Mesodermal cell (in vitro differentiated cells): ENCODE measurements at regions not wholly inside any gene's neighbourhood (a gene's known extent, or its start where the extent isn't known, plus 50 kb on each side); places are given as distances from the start of the nearest gene placed in this dataset.
"Not testable (repeated sequence)": the region's sequence is repeated elsewhere in the genome, so short reads cannot be mapped to it uniquely, and the experiment has no call there.

Experiments used
- H3K27ac ChIP-seq: 2 replicates; pipeline ENCODE4 v1.7.0; 2013; ENCODE audit warnings: mild to moderate bottlenecking, low read depth, low read length, moderate library complexity; ENCODE audit not compliant: severe bottlenecking
- H3K36me3 ChIP-seq: 2 replicates; pipeline ENCODE4 v1.7.1; 2013; ENCODE audit warnings: mild to moderate bottlenecking, low read length, moderate library complexity; ENCODE audit not compliant: control insufficient read depth, insufficient read depth
- H3K4me1 ChIP-seq: one replicate; pipeline ENCODE4 v1.7.1; 2013; ENCODE audit warnings: mild to moderate bottlenecking, low read length; ENCODE audit not compliant: insufficient read depth, control insufficient read depth, poor library complexity, severe bottlenecking
- H3K4me3 ChIP-seq: 2 replicates; pipeline ENCODE4 v1.7.0; 2013; ENCODE audit warnings: low read length, control low read depth, mild to moderate bottlenecking; ENCODE audit not compliant: insufficient read depth, poor library complexity, severe bottlenecking; ENCODE audit errors: extremely low read depth
- H3K9me3 ChIP-seq: 2 replicates; pipeline ENCODE4 v1.7.1; 2013; ENCODE audit warnings: mild to moderate bottlenecking, low read length, moderate library complexity; ENCODE audit not compliant: control insufficient read depth
- WGBS, 2 experiments: methylation state at CpG; one replicate each; pipeline ENCODE4 v1.1.5; 2013; ENCODE audit warnings: missing lambda C conversion rate in 2 of 2; ENCODE audit not compliant: insufficient coverage in 2 of 2; 5-methylcytosine and 5-hydroxymethylcytosine counted together

GRCh38 chr18:55912071-55912470 is 324.1 kb upstream of the TCF4 start:
- WGBS, 2 experiments, result no CpG with 5 or more reads among the region's 2 CpGs
- no peaks in the 10 kb centered on the region for H3K9me3 ChIP-seq
- no peaks in the 10 kb centered on the region for H3K36me3 ChIP-seq
- H3K4me1 ChIP-seq, result peaks cover 25% of the 10 kb centered on the region
- no peak overlapping the region for H3K27ac ChIP-seq
- H3K4me3 ChIP-seq, result no peak overlapping the region

DNA sequence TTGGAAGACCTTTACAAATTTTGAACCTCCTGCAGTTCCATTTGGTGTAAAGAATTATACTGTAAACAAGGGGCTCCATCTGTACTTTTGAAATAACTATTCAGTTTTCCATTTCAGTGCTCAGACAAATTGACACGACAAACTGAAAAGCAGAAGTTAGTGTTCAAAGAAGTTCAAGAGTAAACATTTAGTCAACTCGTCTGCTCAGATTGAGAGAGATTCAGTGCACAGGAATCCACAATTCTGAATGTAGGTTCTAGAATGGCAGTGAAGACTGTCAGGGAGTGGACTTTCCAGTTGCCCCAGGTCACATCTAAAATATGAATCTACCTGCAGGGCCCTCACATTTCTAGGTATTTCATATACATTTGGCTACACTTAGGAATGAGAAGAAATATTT is 322.3 kb upstream of the TCF4 start:
- peaks cover 26% of the 10 kb centered on the region for H3K4me1 ChIP-seq
- no peaks in the 10 kb centered on the region for H3K9me3 ChIP-seq
- 72 to 83% methylated on average over 2 of the region's 2 CpGs for WGBS, 2 experiments
- no peaks in the 10 kb centered on the region for H3K36me3 ChIP-seq
- no peak overlapping the region for H3K4me3 ChIP-seq
- H3K27ac ChIP-seq, result no peak overlapping the region

- Histone ChIP-seq H3K9me3 (no peaks in the 10 kb centered on the region), H3K4me3 (no peak overlapping the region)
- WGBS, 2 experiments, result no CpG with 5 or more reads among the region's 4 CpGs
These were observed 320.9 kb upstream of the TCF4 start for GRCh38 chr18:55908901-55909366.

GRCh38 chr18:55907453-55908175 is 319.6 kb upstream of the TCF4 start:
- Histone ChIP-seq H3K4me1 (peaks cover 26% of the 10 kb centered on the region), H3K27ac (no peak overlapping the region), H3K36me3 (no peaks in the 10 kb centered on the region), H3K9me3 (no peaks in the 10 kb centered on the region), H3K4me3 (no peak overlapping the region)
- WGBS, 2 experiments, result 55 to 69% methylated on average over 2 to 4 of the region's 6 CpGs

More at GRCh38 chr18:55908901-55909366, 320.9 kb upstream of the TCF4 start:
- H3K36me3 ChIP-seq, result no peaks in the 10 kb centered on the region
- no peak overlapping the region for H3K27ac ChIP-seq
- peaks cover 26% of the 10 kb centered on the region for H3K4me1 ChIP-seq

DNA sequence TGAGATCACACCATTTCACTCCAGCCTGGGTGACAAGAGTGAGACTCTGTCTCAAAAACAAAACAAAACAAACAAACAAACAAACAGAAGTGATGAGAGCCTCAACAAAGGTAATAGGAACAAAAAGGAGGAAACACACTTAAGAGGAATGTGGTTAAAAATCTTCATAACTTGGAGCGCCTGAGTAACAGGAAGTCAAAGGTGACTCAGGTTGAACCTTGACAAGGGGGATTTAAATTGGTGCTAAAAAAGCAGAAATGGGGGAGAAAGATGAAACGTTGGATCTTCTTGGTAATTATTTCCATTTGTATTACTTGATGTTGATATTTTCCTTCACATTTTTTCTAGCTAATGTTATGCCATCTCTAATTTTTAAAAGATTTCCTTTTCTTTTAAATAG is 318.5 kb upstream of the TCF4 start:
- no peak overlapping the region for H3K4me3 ChIP-seq
- H3K4me1 ChIP-seq, result peaks cover 26% of the 10 kb centered on the region
- H3K36me3 ChIP-seq, result no peaks in the 10 kb centered on the region
- H3K27ac ChIP-seq, result no peak overlapping the region
- 100% methylated on average over 1 of the region's 2 CpGs; no CpG with 5 or more reads in 1 of the 2 experiments for WGBS, 2 experiments
- no peaks in the 10 kb centered on the region for H3K9me3 ChIP-seq

- peaks cover 27% of the 10 kb centered on the region for H3K4me1 ChIP-seq
- H3K4me3 ChIP-seq, result no peak overlapping the region
These were observed 315.9 kb upstream of the TCF4 start for GRCh38 chr18:55903911-55904310.

DNA sequence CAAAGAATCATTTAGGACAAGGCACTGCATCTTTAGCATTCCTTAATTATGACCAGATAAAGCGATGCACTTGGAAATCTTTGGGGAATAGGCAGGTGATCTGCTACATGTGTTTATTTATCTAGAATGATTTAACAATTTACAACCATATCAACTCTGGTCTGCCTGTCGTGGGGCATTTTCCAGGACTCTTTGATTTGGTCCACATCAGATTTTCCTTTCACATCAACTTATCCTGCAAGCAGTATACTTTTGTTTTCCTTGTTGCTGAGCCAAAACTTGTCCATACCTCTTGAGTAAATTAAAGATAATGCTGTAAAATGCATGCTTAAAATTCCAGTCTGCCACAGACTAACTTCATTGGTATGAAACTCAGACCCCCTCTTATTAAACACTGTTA is 312.4 kb upstream of the TCF4 start:
- Histone ChIP-seq H3K27ac (no peak overlapping the region), H3K9me3 (no peaks in the 10 kb centered on the region), H3K4me3 (no peak overlapping the region), H3K4me1 (peaks cover 9% of the 10 kb centered on the region), H3K36me3 (no peaks in the 10 kb centered on the region)
- whole genome bisulfite sequencing, 2 experiments, result 100% methylated on average over 1 of the region's 2 CpGs; no CpG with 5 or more reads in 1 of the 2 experiments

More at GRCh38 chr18:55903911-55904310, 315.9 kb upstream of the TCF4 start:
- 56 to 90% methylated on average over 1 to 5 of the region's 6 CpGs for WGBS, 2 experiments
- H3K9me3 ChIP-seq, result no peaks in the 10 kb centered on the region
- no peaks in the 10 kb centered on the region for H3K36me3 ChIP-seq
- no peak overlapping the region for H3K27ac ChIP-seq

DNA sequence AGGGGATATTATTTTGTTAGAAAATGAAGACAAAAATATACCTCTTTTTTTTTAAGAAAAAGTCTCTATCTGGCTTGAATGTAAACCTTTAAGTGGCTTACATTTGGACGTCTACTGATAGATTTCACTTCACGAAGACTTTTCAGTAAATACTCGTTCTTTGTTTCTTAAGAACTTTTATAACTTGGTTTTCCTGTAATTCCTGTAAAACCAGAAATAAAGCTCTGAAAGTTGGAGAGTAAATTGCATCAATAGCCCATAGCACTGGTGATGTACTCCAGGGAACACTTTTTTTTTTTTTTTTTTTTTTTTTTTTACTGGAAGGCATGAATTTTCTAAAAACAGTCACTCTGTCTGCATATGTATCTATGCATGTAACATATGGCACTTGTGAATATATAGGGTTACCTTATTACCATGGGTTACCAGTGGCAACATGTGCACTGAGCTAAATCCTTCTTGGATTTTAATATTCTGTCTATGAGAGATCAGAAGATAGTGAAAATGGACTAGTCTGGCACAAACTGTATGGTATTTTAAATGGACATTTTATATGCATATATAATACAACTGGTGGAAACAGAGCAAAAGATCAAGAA is 309.2 kb upstream of the TCF4 start:
- H3K4me3 ChIP-seq, result no peak overlapping the region
- H3K36me3 ChIP-seq, result no peaks in the 10 kb centered on the region
- no peaks in the 10 kb centered on the region for H3K9me3 ChIP-seq
- WGBS, 2 experiments, result 91 to 100% methylated on average over 1 to 3 of the region's 3 CpGs
- no peak overlapping the region for H3K27ac ChIP-seq
- H3K4me1 ChIP-seq, result peaks cover 9% of the 10 kb centered on the region

DNA sequence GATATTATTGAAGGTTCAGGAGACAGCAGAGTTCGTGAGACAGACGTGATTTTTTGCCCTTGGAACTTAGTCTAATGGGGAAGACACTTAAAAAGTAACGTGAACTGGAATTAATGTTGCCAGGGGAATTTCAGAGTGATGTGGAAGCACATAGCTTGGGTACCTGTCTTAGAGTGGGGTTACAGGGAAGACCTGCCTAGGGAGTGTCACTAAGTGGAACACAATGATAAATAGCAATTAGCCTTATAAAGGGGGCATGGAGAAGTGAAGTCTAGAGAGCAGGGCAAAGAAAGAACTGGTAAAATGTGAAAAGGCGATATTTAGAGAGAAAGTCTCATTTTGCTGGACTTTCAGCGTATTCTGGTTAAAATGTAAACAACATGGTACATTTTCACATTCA is 306.0 kb upstream of the TCF4 start:
- Histone ChIP-seq H3K27ac (no peak overlapping the region), H3K36me3 (no peaks in the 10 kb centered on the region), H3K4me3 (no peak overlapping the region), H3K4me1 (no peaks in the 10 kb centered on the region), H3K9me3 (no peaks in the 10 kb centered on the region)
- 91 to 95% methylated on average over 3 to 4 of the region's 5 CpGs for WGBS, 2 experiments

- H3K36me3 ChIP-seq, H3K4me3 ChIP-seq, H3K27ac ChIP-seq, H3K4me1 ChIP-seq, H3K9me3 ChIP-seq: not testable (repeated sequence)
- WGBS, 2 experiments, result 87 to 89% methylated on average over 18 to 19 of the region's 28 CpGs
These were observed 305.1 kb upstream of the TCF4 start for GRCh38 chr18:55892862-55893813.
